ENCODE measurements at regions not wholly inside any gene's neighbourhood (a gene's known extent, or its start where the extent isn't known, plus 50 kb on each side); places are given as distances from the start of the nearest gene placed in this dataset.

DNA sequence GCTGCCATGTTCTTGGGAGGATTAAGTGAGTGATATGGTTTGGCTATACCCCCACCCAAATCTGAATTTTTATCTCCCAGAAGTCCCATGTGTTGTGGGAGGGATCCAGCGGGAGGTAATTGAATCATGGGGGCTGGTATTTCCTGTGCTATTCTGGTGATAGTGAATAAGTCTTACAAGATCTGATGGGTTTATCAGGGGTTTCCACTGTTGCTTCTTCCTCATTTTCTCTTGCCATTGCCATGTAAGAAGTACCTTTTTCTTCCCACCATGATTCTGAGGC, 291.4 kb downstream of the KCNS3 start:
- Histone ChIP-seq H3K4me1 (no peaks in the 10 kb centered on the region), H3K4me2 (no peak overlapping the region), H3K4me3 (no peak overlapping the region), H3K9me3 (no peaks in the 10 kb centered on the region), H3K27ac (no peak overlapping the region)
- TF ChIP-seq, protein P1, sequence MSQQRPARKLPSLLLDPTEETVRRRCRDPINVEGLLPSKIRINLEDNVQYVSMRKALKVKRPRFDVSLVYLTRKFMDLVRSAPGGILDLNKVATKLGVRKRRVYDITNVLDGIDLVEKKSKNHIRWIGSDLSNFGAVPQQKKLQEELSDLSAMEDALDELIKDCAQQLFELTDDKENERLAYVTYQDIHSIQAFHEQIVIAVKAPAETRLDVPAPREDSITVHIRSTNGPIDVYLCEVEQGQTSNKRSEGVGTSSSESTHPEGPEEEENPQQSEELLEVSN (IDR thresholded peaks at IDR 0.05; ENCODE audit: borderline replicate concordance, low read depth), result no peak
- TF ChIP-seq, protein P2, sequence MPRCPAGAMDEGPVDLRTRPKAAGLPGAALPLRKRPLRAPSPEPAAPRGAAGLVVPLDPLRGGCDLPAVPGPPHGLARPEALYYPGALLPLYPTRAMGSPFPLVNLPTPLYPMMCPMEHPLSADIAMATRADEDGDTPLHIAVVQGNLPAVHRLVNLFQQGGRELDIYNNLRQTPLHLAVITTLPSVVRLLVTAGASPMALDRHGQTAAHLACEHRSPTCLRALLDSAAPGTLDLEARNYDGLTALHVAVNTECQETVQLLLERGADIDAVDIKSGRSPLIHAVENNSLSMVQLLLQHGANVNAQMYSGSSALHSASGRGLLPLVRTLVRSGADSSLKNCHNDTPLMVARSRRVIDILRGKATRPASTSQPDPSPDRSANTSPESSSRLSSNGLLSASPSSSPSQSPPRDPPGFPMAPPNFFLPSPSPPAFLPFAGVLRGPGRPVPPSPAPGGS (IDR thresholded peaks at IDR 0.05), result no peak
- TF ChIP-seq, protein P3, sequence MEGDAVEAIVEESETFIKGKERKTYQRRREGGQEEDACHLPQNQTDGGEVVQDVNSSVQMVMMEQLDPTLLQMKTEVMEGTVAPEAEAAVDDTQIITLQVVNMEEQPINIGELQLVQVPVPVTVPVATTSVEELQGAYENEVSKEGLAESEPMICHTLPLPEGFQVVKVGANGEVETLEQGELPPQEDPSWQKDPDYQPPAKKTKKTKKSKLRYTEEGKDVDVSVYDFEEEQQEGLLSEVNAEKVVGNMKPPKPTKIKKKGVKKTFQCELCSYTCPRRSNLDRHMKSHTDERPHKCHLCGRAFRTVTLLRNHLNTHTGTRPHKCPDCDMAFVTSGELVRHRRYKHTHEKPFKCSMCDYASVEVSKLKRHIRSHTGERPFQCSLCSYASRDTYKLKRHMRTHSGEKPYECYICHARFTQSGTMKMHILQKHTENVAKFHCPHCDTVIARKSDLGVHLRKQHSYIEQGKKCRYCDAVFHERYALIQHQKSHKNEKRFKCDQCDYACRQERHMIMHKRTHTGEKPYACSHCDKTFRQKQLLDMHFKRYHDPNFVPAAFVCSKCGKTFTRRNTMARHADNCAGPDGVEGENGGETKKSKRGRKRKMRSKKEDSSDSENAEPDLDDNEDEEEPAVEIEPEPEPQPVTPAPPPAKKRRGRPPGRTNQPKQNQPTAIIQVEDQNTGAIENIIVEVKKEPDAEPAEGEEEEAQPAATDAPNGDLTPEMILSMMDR (IDR thresholded peaks at IDR 0.05), result no peak
- 92% methylated on average over 1 of the region's 1 CpG for WGBS (ENCODE audit: missing lambda C conversion rate)
- CTCF ChIA-PET, result no interaction called here
- ATAC-seq (no peak), FAIRE-seq (no peak), DNase-seq (ENCODE audit: low read depth in 1 of 2, low spot score in 1 of 2) (no peak)
- POLR2A ChIA-PET, result no interaction called here

DNA sequence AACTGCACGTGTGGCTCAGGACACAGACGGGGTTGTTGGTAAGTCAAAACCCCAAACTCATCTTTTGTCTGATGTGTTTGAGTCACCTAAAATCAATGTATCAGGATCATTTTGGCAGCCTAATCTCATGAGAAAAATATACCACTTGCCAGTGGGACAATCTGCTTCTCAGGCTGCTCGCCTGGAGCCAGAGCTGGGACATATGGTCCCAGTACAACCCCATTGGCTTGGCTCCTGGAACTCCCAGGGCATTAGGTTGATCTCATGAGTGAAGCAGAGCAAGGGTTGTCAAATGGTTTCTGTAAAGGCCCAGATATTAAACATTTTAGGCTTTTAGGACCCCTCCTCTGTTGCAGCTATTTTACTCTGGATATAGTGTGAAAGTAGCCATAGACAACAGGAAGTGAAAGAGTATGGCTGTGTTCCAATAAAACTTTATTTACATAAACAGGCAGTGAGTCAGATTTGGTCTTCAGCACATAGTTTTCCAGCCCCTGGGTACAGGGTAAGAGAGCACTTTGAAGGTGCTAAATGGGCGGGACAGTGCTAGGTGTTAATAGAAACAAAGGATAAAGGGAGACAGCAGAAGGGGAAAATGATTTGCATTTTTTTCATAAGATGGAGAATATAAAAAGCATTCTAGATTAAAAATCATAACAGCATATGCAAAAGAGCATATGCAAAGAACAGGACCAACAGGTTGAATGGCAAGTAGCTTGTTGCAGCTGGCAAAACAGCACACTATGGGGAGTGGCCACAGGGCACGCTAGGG, 290.8 kb downstream of the KCNS3 start:
- 74% methylated on average over 5 of the region's 5 CpGs for WGBS (ENCODE audit: missing lambda C conversion rate)
- Histone ChIP-seq H3K4me2 (no peak overlapping the region), H3K27ac (no peak overlapping the region), H3K9me3 (no peaks in the 10 kb centered on the region), H3K4me3 (no peak overlapping the region), H3K4me1 (no peaks in the 10 kb centered on the region)
- ChIA-PET POLR2A (no interaction called here), CTCF (interaction anchor here (0.8 to 1.7 kb wide), 2 partner anchors 12 to 208 kb away, joined by 3 to 6 read pairs; no protein-coding TSS in a partner anchor)
- FAIRE-seq (no peak), DNase-seq (ENCODE audit: low read depth in 1 of 2, low spot score in 1 of 2) (no peak), ATAC-seq (no peak)
- TF ChIP-seq ZSCAN20 (CRISPR knock-in tag; IDR thresholded peaks at IDR 0.05) (no peak), MAFK (IDR thresholded peaks at IDR 0.05; ENCODE audit: partially characterized antibody) (no peak), NFE2L2 (conservative IDR thresholded peaks at IDR 0.05; ENCODE audit: low read length) (no peak), MYC (IDR thresholded peaks at IDR 0.05; ENCODE audit: borderline replicate concordance, low read length) (no peak), RAD21 (conservative IDR thresholded peaks at IDR 0.05 in 1 of 2, IDR thresholded peaks at IDR 0.05 in 1 of 2) (no peak), RNF2 (IDR thresholded peaks at IDR 0.05; ENCODE audit: borderline replicate concordance, low read depth) (no peak)
- TF ChIP-seq, protein P4, sequence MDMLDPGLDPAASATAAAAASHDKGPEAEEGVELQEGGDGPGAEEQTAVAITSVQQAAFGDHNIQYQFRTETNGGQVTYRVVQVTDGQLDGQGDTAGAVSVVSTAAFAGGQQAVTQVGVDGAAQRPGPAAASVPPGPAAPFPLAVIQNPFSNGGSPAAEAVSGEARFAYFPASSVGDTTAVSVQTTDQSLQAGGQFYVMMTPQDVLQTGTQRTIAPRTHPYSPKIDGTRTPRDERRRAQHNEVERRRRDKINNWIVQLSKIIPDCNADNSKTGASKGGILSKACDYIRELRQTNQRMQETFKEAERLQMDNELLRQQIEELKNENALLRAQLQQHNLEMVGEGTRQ (IDR thresholded peaks at IDR 0.05), result no peak
- TF ChIP-seq, protein P5, sequence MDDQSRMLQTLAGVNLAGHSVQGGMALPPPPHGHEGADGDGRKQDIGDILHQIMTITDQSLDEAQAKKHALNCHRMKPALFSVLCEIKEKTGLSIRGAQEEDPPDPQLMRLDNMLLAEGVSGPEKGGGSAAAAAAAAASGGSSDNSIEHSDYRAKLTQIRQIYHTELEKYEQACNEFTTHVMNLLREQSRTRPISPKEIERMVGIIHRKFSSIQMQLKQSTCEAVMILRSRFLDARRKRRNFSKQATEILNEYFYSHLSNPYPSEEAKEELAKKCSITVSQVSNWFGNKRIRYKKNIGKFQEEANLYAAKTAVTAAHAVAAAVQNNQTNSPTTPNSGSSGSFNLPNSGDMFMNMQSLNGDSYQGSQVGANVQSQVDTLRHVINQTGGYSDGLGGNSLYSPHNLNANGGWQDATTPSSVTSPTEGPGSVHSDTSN (IDR thresholded peaks at IDR 0.05), result no peak

DNA sequence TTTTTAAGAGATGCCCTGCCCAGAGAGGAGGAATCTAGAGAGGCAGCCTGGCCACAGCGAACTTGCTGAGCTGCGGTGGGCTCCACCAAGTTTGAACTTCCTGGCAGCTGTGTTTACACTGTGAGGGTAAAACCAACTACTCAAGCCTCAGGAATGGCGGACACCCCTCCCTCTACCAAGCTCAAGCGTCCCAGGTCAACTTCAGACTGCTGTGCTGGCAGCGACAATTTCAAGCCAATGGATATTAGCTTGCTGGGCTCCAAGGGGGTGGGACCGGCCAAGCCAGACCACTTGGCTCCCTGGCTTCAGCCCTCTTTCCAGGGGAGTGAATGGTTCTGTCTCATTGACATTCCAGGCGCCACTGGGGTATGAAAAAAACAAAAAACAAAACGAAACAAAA, 289.4 kb downstream of the KCNS3 start:
- H3K4me3 ChIP-seq, result no peak overlapping the region
- WGBS (ENCODE audit: missing lambda C conversion rate), result 29% methylated on average over 8 of the region's 8 CpGs
- ChIA-PET POLR2A (no interaction called here), CTCF (interaction anchor here (1.2 to 1.7 kb wide), 2 partner anchors 9 to 13 kb away, joined by 3 to 6 read pairs; no protein-coding TSS in a partner anchor)
- FAIRE-seq, result no peak
- no peak for DNase-seq (ENCODE audit: low read depth in 1 of 2, low spot score in 1 of 2)
- H3K27ac ChIP-seq, result no peak overlapping the region
- no peaks in the 10 kb centered on the region for H3K4me1 ChIP-seq
- ATAC-seq, result peak in 1 of 2 experiments; percentile 21; a peak in 1 of 6 replicates
- no peaks in the 10 kb centered on the region for H3K9me3 ChIP-seq
- peak overlapping the region; percentile 47; the same call in 2 of the 3 replicates for H3K4me2 ChIP-seq
- TF ChIP-seq, protein P6, sequence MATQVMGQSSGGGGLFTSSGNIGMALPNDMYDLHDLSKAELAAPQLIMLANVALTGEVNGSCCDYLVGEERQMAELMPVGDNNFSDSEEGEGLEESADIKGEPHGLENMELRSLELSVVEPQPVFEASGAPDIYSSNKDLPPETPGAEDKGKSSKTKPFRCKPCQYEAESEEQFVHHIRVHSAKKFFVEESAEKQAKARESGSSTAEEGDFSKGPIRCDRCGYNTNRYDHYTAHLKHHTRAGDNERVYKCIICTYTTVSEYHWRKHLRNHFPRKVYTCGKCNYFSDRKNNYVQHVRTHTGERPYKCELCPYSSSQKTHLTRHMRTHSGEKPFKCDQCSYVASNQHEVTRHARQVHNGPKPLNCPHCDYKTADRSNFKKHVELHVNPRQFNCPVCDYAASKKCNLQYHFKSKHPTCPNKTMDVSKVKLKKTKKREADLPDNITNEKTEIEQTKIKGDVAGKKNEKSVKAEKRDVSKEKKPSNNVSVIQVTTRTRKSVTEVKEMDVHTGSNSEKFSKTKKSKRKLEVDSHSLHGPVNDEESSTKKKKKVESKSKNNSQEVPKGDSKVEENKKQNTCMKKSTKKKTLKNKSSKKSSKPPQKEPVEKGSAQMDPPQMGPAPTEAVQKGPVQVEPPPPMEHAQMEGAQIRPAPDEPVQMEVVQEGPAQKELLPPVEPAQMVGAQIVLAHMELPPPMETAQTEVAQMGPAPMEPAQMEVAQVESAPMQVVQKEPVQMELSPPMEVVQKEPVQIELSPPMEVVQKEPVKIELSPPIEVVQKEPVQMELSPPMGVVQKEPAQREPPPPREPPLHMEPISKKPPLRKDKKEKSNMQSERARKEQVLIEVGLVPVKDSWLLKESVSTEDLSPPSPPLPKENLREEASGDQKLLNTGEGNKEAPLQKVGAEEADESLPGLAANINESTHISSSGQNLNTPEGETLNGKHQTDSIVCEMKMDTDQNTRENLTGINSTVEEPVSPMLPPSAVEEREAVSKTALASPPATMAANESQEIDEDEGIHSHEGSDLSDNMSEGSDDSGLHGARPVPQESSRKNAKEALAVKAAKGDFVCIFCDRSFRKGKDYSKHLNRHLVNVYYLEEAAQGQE (IDR thresholded peaks at IDR 0.05), result no peak
- TF ChIP-seq ZNF302 (CRISPR knock-in tag; IDR thresholded peaks at IDR 0.05) (no peak), TP53 (CRISPR knock-in tag; IDR thresholded peaks at IDR 0.05) (no peak), ESRRA (IDR thresholded peaks at IDR 0.05; ENCODE audit: borderline replicate concordance, low read length) (no peak), HEYL (CRISPR knock-in tag; IDR thresholded peaks at IDR 0.05) (no peak), BHLHE40 (IDR thresholded peaks at IDR 0.05; ENCODE audit: low read depth, low read length) (no peak), GATA3 (IDR thresholded peaks at IDR 0.05; ENCODE audit: borderline replicate concordance) (no peak), TFCP2L1 (CRISPR knock-in tag; IDR thresholded peaks at IDR 0.05) (no peak), MAFK (IDR thresholded peaks at IDR 0.05; ENCODE audit: partially characterized antibody) (no peak), JUN (IDR thresholded peaks at IDR 0.05) (no peak)
- TF ChIP-seq, protein P3 (IDR thresholded peaks at IDR 0.05), result no peak
